Upper lobe of right lung (tissue), 1 donor: ENCODE measurements at regions not wholly inside any gene's neighbourhood (a gene's known extent, or its start where the extent isn't known, plus 50 kb on each side); places are given as distances from the start of the nearest gene placed in this dataset.
A peak's percentile ranks its signal among the peaks of the same experiment; 100 is the strongest.

Experiments
- ATAC-seq: fragments of 200-7000 bp; cut with Tn5 transposase; one replicate; pipeline ENCODE4 v1.9.1; 2020; ENCODE audit warnings: mild to moderate bottlenecking, moderate library complexity
- DNase-seq: peaks from one replicate; pipeline ENCODE4 v3.0.0-alpha.2; 2020
- H3K27ac ChIP-seq: fragments of 200-600 bp; one replicate; pipeline ENCODE4 v1.8.0; 2022
- H3K27me3 ChIP-seq: fragments of 200-600 bp; one replicate; pipeline ENCODE4 v1.8.0; 2022; ENCODE audit warnings: mild to moderate bottlenecking
- H3K36me3 ChIP-seq: fragments of 200-600 bp; one replicate; pipeline ENCODE4 v1.8.0; 2022
- H3K4me1 ChIP-seq: fragments of 200-600 bp; one replicate; pipeline ENCODE4 v1.8.0; 2022
- H3K4me3 ChIP-seq: fragments of 200-600 bp; one replicate; pipeline ENCODE4 v1.8.0; 2022; ENCODE audit warnings: mild to moderate bottlenecking
- H3K9me3 ChIP-seq: fragments of 200-600 bp; one replicate; pipeline ENCODE4 v1.8.0; 2022
- intact Hi-C: fragments of 100-400 bp; cut with DNase I; formaldehyde crosslinking; loops from one replicate; pipeline ENCODE4 v1.11.0; 2022
- TF ChIP-seq, protein P1 (sequence below): fragments of 200-600 bp; IDR thresholded peaks from one replicate; pipeline ENCODE4 v1.8.0; 2022; ENCODE audit warnings: antibody characterized with exemption
- donor health status: DM: no; HTN: yes; CAD: no; lungs with severe emphysema.

DNA sequence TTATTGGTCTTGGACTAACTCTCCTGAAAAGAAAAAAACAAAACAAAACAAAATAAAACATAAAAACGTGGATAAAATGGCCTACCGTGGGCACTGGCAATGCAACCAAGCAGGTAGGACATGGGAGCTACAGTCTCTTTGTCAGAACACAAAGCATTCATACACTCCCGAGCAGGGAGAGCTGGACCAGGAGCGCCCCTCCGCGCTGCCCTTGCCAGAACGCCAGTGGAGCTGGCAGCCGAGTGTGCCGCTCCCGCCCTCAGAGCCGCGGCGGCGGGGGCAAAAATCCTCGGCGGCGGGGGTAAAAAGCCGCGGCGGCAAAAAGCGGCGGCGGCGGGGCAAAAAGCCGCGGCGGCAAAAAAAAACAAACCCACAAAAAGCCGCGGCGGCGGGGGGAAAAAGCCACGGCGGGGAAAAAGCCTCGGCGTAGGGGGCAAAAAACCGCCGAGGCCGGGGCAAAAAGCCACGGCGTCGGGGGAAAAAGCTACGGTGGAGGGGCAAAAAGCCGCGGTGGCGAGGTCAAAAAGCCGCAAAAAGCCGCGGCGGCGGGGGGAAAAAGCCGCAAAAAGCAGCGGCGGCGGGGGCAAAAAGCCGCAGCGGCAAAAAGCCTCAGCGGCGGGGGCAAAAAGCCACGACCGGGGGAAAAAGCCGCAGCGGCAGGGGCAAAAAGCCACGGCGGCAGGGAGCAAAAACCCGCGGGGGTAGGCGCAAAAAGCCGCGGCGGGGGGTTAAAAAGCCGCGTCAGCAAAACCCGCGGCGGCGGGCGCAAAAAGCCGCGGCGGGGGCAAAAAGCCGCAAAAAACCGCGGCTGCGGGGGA is 418.1 kb downstream of the ZNF716 start:
- Histone ChIP-seq H3K27me3 (peaks cover 19% of the 10 kb centered on the region), H3K9me3 (no peaks in the 10 kb centered on the region), H3K4me3 (peak overlapping the region; percentile 35), H3K27ac (no peak overlapping the region), H3K4me1 (no peaks in the 10 kb centered on the region), H3K36me3 (no peaks in the 10 kb centered on the region)
- ATAC-seq (no peak), DNase-seq (no peak)
- intact Hi-C loops: no loop called here
- TF ChIP-seq, protein P1, sequence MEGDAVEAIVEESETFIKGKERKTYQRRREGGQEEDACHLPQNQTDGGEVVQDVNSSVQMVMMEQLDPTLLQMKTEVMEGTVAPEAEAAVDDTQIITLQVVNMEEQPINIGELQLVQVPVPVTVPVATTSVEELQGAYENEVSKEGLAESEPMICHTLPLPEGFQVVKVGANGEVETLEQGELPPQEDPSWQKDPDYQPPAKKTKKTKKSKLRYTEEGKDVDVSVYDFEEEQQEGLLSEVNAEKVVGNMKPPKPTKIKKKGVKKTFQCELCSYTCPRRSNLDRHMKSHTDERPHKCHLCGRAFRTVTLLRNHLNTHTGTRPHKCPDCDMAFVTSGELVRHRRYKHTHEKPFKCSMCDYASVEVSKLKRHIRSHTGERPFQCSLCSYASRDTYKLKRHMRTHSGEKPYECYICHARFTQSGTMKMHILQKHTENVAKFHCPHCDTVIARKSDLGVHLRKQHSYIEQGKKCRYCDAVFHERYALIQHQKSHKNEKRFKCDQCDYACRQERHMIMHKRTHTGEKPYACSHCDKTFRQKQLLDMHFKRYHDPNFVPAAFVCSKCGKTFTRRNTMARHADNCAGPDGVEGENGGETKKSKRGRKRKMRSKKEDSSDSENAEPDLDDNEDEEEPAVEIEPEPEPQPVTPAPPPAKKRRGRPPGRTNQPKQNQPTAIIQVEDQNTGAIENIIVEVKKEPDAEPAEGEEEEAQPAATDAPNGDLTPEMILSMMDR: no peak

DNA sequence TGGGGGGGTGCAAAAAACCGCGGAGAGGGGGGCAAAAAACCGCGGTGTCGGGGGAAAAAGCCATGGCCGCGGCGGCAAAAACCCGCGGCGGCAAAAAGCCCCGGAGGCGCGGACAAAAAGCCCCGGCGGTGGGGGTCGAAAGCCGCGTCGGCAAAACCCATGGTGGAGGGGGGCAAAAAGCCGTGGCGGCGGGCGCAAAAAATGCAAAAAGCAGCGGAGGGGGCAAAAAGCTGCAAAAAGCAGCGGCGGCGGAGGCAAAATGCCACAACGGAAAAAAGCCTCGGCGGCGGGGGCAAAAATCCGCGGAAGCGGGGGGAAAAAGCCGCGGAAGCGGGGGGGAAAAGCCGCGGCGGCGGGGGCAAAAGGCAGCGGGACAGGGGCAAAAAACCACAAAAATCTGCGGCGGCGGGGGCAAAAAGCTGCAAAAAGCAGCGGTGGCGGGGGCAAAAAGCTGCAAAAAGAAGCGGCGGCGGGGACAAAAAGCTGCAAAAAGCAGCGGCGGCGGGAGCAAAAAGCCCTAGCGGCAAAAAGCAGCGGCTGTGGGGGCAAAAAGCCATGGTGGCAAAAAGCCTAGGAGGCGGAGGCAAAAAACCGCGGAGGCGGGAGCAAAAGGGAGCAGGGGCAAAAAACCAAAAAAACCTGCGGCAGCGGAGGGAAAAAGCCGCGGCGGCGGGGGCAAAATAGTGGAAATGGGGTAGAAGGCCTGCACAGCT is 418.9 kb downstream of the ZNF716 start:
- DNase-seq (no peak), ATAC-seq (no peak)
- Histone ChIP-seq H3K27ac (no peak overlapping the region), H3K27me3 (peaks cover 19% of the 10 kb centered on the region), H3K4me3 (peak overlapping the region; percentile 35), H3K9me3 (no peaks in the 10 kb centered on the region), H3K36me3 (no peaks in the 10 kb centered on the region), H3K4me1 (no peaks in the 10 kb centered on the region)
- TF ChIP-seq, protein P1: no peak
- intact Hi-C loops: no loop called here
